Upper lobe of left lung (tissue), 6 donors: ENCODE measurements at regions not wholly inside any gene's neighbourhood (a gene's known extent, or its start where the extent isn't known, plus 50 kb on each side); places are given as distances from the start of the nearest gene placed in this dataset.

Source experiments
- ATAC-seq, 2 donors: fragments of 200-7000 bp; cut with Tn5 transposase; one replicate each; pipeline ENCODE4 v1.9.1; 2022; ENCODE audit warnings: mild to moderate bottlenecking in 2 of 2, moderate library complexity in 2 of 2; ENCODE audit not compliant: low FRiP score in 2 of 2
- DNase-seq, 2 donors: peaks; one replicate each; pipeline ENCODE4 v3.0.0-alpha.2; 2019 to 2020
- H3K27ac ChIP-seq, 4 donors: fragments of 200-600 bp; sonication (generic); one replicate each; pipeline ENCODE4 v1.5.1; 2016 to 2019
- H3K27me3 ChIP-seq, 4 donors: fragments of 200-600 bp; sonication (generic); one replicate each; pipeline ENCODE4 v1.5.1; 2017 to 2019
- H3K36me3 ChIP-seq, 4 donors: fragments of 200-600 bp; sonication (generic); one replicate each; pipeline ENCODE4 v1.5.1; 2016 to 2019
- H3K4me1 ChIP-seq, 4 donors: fragments of 200-600 bp; sonication (generic); one replicate each; pipeline ENCODE4 v1.5.1; 2018 to 2019
- H3K4me3 ChIP-seq, 4 donors: fragments of 200-600 bp; sonication (generic); one replicate each; pipeline ENCODE4 v1.5.1; 2017 to 2019; ENCODE audit warnings: mild to moderate bottlenecking in 2 of 4, moderate library complexity in 1 of 4
- H3K9me3 ChIP-seq, 4 donors: fragments of 200-600 bp; sonication (generic); one replicate each; pipeline ENCODE4 v1.5.1; 2018 to 2019
- CTCF ChIP-seq, 6 experiments: fragments of 450-650 bp in 4 of 6; fragments of 200-600 bp in 2 of 6; sonication (generic) in 2 of 6; IDR thresholded peaks; one replicate each; pipeline ENCODE4 v1.5.1; 2016 to 2019; ENCODE audit warnings: antibody characterized with exemption in 6 of 6
- EP300 ChIP-seq, 4 donors: sonication (generic); formaldehyde crosslinking; IDR thresholded peaks; one replicate each; pipeline ENCODE4 v1.5.1; 2017; ENCODE audit warnings: antibody characterized with exemption in 4 of 4, control low read depth in 2 of 4
- POLR2A ChIP-seq, 4 donors: fragments of 450-650 bp; IDR thresholded peaks; one replicate each; pipeline ENCODE4 v1.5.1; 2016 to 2017; ENCODE audit warnings: antibody characterized with exemption in 4 of 4, mild to moderate bottlenecking in 2 of 4
- POLR2AphosphoS5 ChIP-seq, 2 donors: sonication (generic); formaldehyde crosslinking; IDR thresholded peaks; one replicate each; pipeline ENCODE4 v1.5.1; 2017; ENCODE audit warnings: antibody characterized with exemption in 2 of 2
- WGBS, 2 donors: methylation state at CpG; one replicate each; pipeline ENCODE4 v1.1.5; 2017 to 2018; 5-methylcytosine and 5-hydroxymethylcytosine counted together
- donor health status: DM: no; HTN: no; CAD: no; lungs with moderate emphysema.
- donor health status: DM: no; HTN: yes; CAD: no; lungs with severe emphysema.

- no peaks in the 10 kb centered on the region for H3K27me3 ChIP-seq
- H3K27ac ChIP-seq, result no peak overlapping the region
- ATAC-seq (no peak), DNase-seq (peak in 1 of 2 donors; percentile 8)
- H3K36me3 ChIP-seq, result no peaks in the 10 kb centered on the region
- H3K4me3 ChIP-seq, result no peak overlapping the region
- H3K4me1 ChIP-seq, result no peaks in the 10 kb centered on the region
- H3K9me3 ChIP-seq, result no peaks in the 10 kb centered on the region
- 92 to 94% methylated on average over 12 of the region's 12 CpGs for WGBS, 2 donors
- TF ChIP-seq CTCF (IDR thresholded peaks at IDR 0.05) (no peak), POLR2AphosphoS5 (IDR thresholded peaks at IDR 0.05) (no peak), POLR2A (IDR thresholded peaks at IDR 0.05) (no peak)
Observed at GRCh38 chr13:44822291-44822690, 167.0 kb downstream of the NUFIP1 start.

- no peak for TF ChIP-seq CTCF (IDR thresholded peaks at IDR 0.05)
- Histone ChIP-seq H3K36me3 (no peaks in the 10 kb centered on the region), H3K4me3 (no peak overlapping the region), H3K27me3 (no peaks in the 10 kb centered on the region), H3K27ac (no peak overlapping the region), H3K4me1 (peaks cover 4 to 6% (median 5%) of the 10 kb centered on the region in 4 donors), H3K9me3 (no peaks in the 10 kb centered on the region)
- DNase-seq, result no peak
- WGBS, 2 donors, result 61 to 69% methylated on average over 6 of the region's 6 CpGs
- ATAC-seq, result no peak
Observed at GRCh38 chr13:44819772-44820171, 169.5 kb downstream of the NUFIP1 start.

GRCh38 chr13:44819245-44819644 lies 170.0 kb downstream of the NUFIP1 start:
- H3K27ac ChIP-seq, result no peak overlapping the region
- no peaks in the 10 kb centered on the region for H3K27me3 ChIP-seq
- 85 to 95% methylated on average over 3 of the region's 3 CpGs for WGBS, 2 donors
- no peak for TF ChIP-seq CTCF (IDR thresholded peaks at IDR 0.05)
- no peak for TF ChIP-seq EP300 (IDR thresholded peaks at IDR 0.05)
- no peak for TF ChIP-seq POLR2A (IDR thresholded peaks at IDR 0.05)
- TF ChIP-seq POLR2AphosphoS5 (IDR thresholded peaks at IDR 0.05), result no peak
- no peaks in the 10 kb centered on the region for H3K9me3 ChIP-seq
- peaks cover 4 to 6% (median 5%) of the 10 kb centered on the region in 4 donors for H3K4me1 ChIP-seq
- no peak overlapping the region for H3K4me3 ChIP-seq
- no peak for DNase-seq
- H3K36me3 ChIP-seq, result no peaks in the 10 kb centered on the region
- no peak for ATAC-seq

- Histone ChIP-seq H3K4me3 (no peak overlapping the region), H3K36me3 (no peaks in the 10 kb centered on the region), H3K27me3 (no peaks in the 10 kb centered on the region), H3K4me1 (peaks cover 4 to 6% (median 5%) of the 10 kb centered on the region in 4 donors), H3K9me3 (no peaks in the 10 kb centered on the region), H3K27ac (no peak overlapping the region)
- DNase-seq (no peak), ATAC-seq (no peak)
- WGBS, 2 donors, result 57 to 70% methylated on average over 6 of the region's 6 CpGs
- TF ChIP-seq CTCF (IDR thresholded peaks at IDR 0.05) (peak in 2 of 6 experiments; percentile 19 to 41), POLR2A (IDR thresholded peaks at IDR 0.05) (no peak), EP300 (IDR thresholded peaks at IDR 0.05) (no peak), POLR2AphosphoS5 (IDR thresholded peaks at IDR 0.05) (no peak)
Observed at GRCh38 chr13:44818428-44818827, 170.8 kb downstream of the NUFIP1 start.

- Histone ChIP-seq H3K4me3 (no peak overlapping the region), H3K27me3 (no peaks in the 10 kb centered on the region), H3K4me1 (peaks cover 4 to 6% (median 5%) of the 10 kb centered on the region in 4 donors), H3K36me3 (no peaks in the 10 kb centered on the region), H3K27ac (no peak overlapping the region), H3K9me3 (no peaks in the 10 kb centered on the region)
- TF ChIP-seq POLR2AphosphoS5 (IDR thresholded peaks at IDR 0.05), result no peak
- TF ChIP-seq EP300 (IDR thresholded peaks at IDR 0.05), result no peak
- TF ChIP-seq POLR2A (IDR thresholded peaks at IDR 0.05), result no peak
- no peak for TF ChIP-seq CTCF (IDR thresholded peaks at IDR 0.05)
- ATAC-seq (no peak), DNase-seq (no peak)
- 73 to 75% methylated on average over 5 of the region's 5 CpGs for WGBS, 2 donors
Observed at GRCh38 chr13:44818016-44818415, 171.3 kb downstream of the NUFIP1 start.
